A549 (cell line): ENCODE measurements at regions not wholly inside any gene's neighbourhood (a gene's known extent, or its start where the extent isn't known, plus 50 kb on each side); places are given as distances from the start of the nearest gene placed in this dataset.

Experiments used
- ATAC-seq, 2 experiments: fragments of 200-7000 bp in 1 of 2; fragments of >200 bp in 1 of 2; cut with Nextera tagmentation in 1 of 2; cut with Tn5 transposase in 1 of 2; 3 replicates each; pipeline versions ENCODE4 v1.8.0 to v1.9.1; 2018 to 2020; ENCODE audit warnings: mild to moderate bottlenecking in 1 of 2, moderate library complexity in 1 of 2
- CTCF ChIA-PET: fragments of 300-600 bp; sonication (Branson Sonifier 250); formaldehyde crosslinking; extraction: SDS; loops from one replicate; lab custom pipeline; 2021; ENCODE audit warnings: antibody characterized with exemption, inconsistent platforms; lab: Yijun Ruan, JAX
- POLR2A ChIA-PET: fragments of 350-600 bp; formaldehyde crosslinking; extraction: SDS; loops from one replicate; lab custom pipeline; 2021; ENCODE audit warnings: antibody characterized with exemption, inconsistent platforms; lab: Yijun Ruan, JAX
- DNase-seq, 2 experiments: peaks; one replicate each; pipeline versions ENCODE4 v3.0.0 to v3.0.0-alpha.2; 2011 to 2016; ENCODE audit warnings: low read depth in 1 of 2, low spot score in 1 of 2
- FAIRE-seq: peaks from 2 replicates; lab custom pipeline; 2011; peaks lifted over from hg19 to GRCh38; lab: Jason Lieb, UNC
- H3K27ac ChIP-seq, 2 experiments: fragments of >200 bp; sonication (Bioruptor Twin); formaldehyde crosslinking; 3 replicates each; pipeline ENCODE4 v1.5.1; 2016 to 2017
- H3K4me1 ChIP-seq: fragments of >200 bp; sonication (Bioruptor Twin); formaldehyde crosslinking; 3 replicates; pipeline ENCODE4 v1.6.1; 2016
- H3K4me2 ChIP-seq: fragments of >200 bp; sonication (Bioruptor Twin); formaldehyde crosslinking; 3 replicates; pipeline ENCODE4 v1.6.1; 2016
- H3K4me3 ChIP-seq: fragments of >200 bp; sonication (Bioruptor Twin); formaldehyde crosslinking; 3 replicates; pipeline ENCODE4 v1.5.1; 2016
- H3K9me3 ChIP-seq: fragments of >200 bp; sonication (Bioruptor Twin); formaldehyde crosslinking; 3 replicates; pipeline ENCODE4 v1.6.1; 2016
- ATOH8 ChIP-seq: fragments of 250-450 bp; sonication (Bioruptor Pico); IDR thresholded peaks from 2 replicates; pipeline ENCODE4 v1.5.0; 2020; ENCODE audit warnings: low read depth, mild to moderate bottlenecking, moderate library complexity
- CEBPB ChIP-seq, 2 experiments: fragments of >200 bp in 1 of 2; sonication (Bioruptor Twin) in 1 of 2; formaldehyde crosslinking in 1 of 2; IDR thresholded peaks; 2 replicates each; pipeline ENCODE4 v1.6.1; 2012 to 2016
- CHD2 ChIP-seq: fragments of 150-350 bp; IDR thresholded peaks from 2 replicates; pipeline ENCODE4 v1.6.1; 2014; ENCODE audit warnings: low read length; ENCODE audit not compliant: partially characterized antibody
- EHF ChIP-seq: fragments of 250-450 bp; sonication (Bioruptor Pico); IDR thresholded peaks from 2 replicates; pipeline ENCODE4 v1.5.0; 2020; ENCODE audit warnings: mild to moderate bottlenecking
- EHMT2 ChIP-seq: fragments of 200-600 bp; sonication (generic); IDR thresholded peaks from 2 replicates; pipeline ENCODE4 v1.6.1; 2016; ENCODE audit warnings: antibody characterized with exemption, low read depth, mild to moderate bottlenecking, moderate library complexity
- EP300 ChIP-seq, 2 experiments: fragments of >200 bp; sonication (Bioruptor Twin); formaldehyde crosslinking; IDR thresholded peaks; 2 replicates in 1 of 2; 3 replicates in 1 of 2; pipeline ENCODE4 v1.6.1; 2016 to 2017
- FOSL2 ChIP-seq, 2 experiments: fragments of 450-650 bp in 1 of 2; fragments of >200 bp in 1 of 2; sonication (Bioruptor Twin) in 1 of 2; formaldehyde crosslinking; IDR thresholded peaks; 2 replicates each; pipeline versions ENCODE4 v1.5.0 to v1.6.1; 2016 to 2020; ENCODE audit warnings: mild to moderate bottlenecking in 1 of 2, moderate library complexity in 1 of 2
- HDAC2 ChIP-seq: fragments of 200-600 bp; sonication (generic); IDR thresholded peaks from 2 replicates; pipeline ENCODE4 v1.6.1; 2016
- HEYL ChIP-seq: fragments of 250-450 bp; sonication (Bioruptor Pico); IDR thresholded peaks from 2 replicates; pipeline ENCODE4 v1.8.0; 2021; ENCODE audit warnings: mild to moderate bottlenecking, moderate library complexity
- JUNB ChIP-seq: fragments of >200 bp; sonication (Bioruptor Twin); formaldehyde crosslinking; IDR thresholded peaks from 2 replicates; pipeline ENCODE4 v1.6.1; 2016
- MAFK ChIP-seq: fragments of 450-650 bp; IDR thresholded peaks from 2 replicates; pipeline ENCODE4 v1.6.1; 2014; ENCODE audit not compliant: partially characterized antibody
- MAZ ChIP-seq: fragments of 150-350 bp; IDR thresholded peaks from 2 replicates; pipeline ENCODE4 v1.6.1; 2014; ENCODE audit warnings: antibody characterized with exemption, low read depth, low read length, borderline replicate concordance
- NFE2L2 ChIP-seq: fragments of 150-350 bp; conservative IDR thresholded peaks from 2 replicates; pipeline ENCODE4 v1.6.1; 2014; ENCODE audit warnings: low read length
- NR3C1 ChIP-seq: fragments of >200 bp; sonication (Bioruptor Twin); formaldehyde crosslinking; IDR thresholded peaks from 3 replicates; pipeline ENCODE4 v1.6.1; 2017
- POLR2A ChIP-seq: IDR thresholded peaks from 2 replicates; pipeline ENCODE4 v1.6.1; 2012; ENCODE audit warnings: mild to moderate bottlenecking, low read length
- RARB ChIP-seq: fragments of 250-450 bp; sonication (Bioruptor Pico); IDR thresholded peaks from 2 replicates; pipeline ENCODE4 v1.8.0; 2021; ENCODE audit warnings: mild to moderate bottlenecking, moderate library complexity
- RCOR1 ChIP-seq: fragments of 150-350 bp; IDR thresholded peaks from 2 replicates; pipeline ENCODE4 v1.6.1; 2014; ENCODE audit warnings: antibody characterized with exemption, low read length, low read depth
- RNF2 ChIP-seq: fragments of 200-600 bp; sonication (generic); IDR thresholded peaks from 2 replicates; pipeline ENCODE4 v1.6.1; 2016; ENCODE audit warnings: low read depth, mild to moderate bottlenecking, antibody characterized with exemption, moderate library complexity, borderline replicate concordance
- SMC3 ChIP-seq: fragments of >200 bp; sonication (Bioruptor Twin); formaldehyde crosslinking; IDR thresholded peaks from 3 replicates; pipeline ENCODE4 v1.6.1; 2018; ENCODE audit warnings: inconsistent platforms
- USF2 ChIP-seq: fragments of 450-650 bp; IDR thresholded peaks from 2 replicates; pipeline ENCODE4 v1.6.1; 2014; ENCODE audit warnings: antibody characterized with exemption
- ZC3H11A ChIP-seq: fragments of 450-650 bp; IDR thresholded peaks from 2 replicates; pipeline ENCODE4 v1.6.1; 2014; ENCODE audit warnings: antibody characterized with exemption, mild to moderate bottlenecking
- ZNF302 ChIP-seq: fragments of 250-450 bp; sonication (Bioruptor Pico); IDR thresholded peaks from 2 replicates; pipeline ENCODE4 v1.9.0; 2021; ENCODE audit warnings: inconsistent platforms, mild to moderate bottlenecking, moderate library complexity
- WGBS: methylation state at CpG from one replicate; pipeline ENCODE4 v1.1.6; 2017; ENCODE audit errors: missing lambda C conversion rate; 5-methylcytosine and 5-hydroxymethylcytosine counted together
- TF ChIP-seq, protein P1 (sequence below): fragments of >200 bp; sonication (Bioruptor Twin); formaldehyde crosslinking; IDR thresholded peaks from 3 replicates; pipeline ENCODE4 v1.6.1; 2016

- no peak for FAIRE-seq
- H3K4me1 ChIP-seq: no peaks in the 10 kb centered on the region
- ChIA-PET CTCF (interaction anchor here (1.0 kb wide), 1 partner anchor 42 kb away, joined by 3 read pairs; no protein-coding TSS in a partner anchor), POLR2A (no interaction called here)
- TF ChIP-seq ZC3H11A: no peak
- no peak for TF ChIP-seq USF2
- TF ChIP-seq CHD2: no peak
- TF ChIP-seq, protein P1, sequence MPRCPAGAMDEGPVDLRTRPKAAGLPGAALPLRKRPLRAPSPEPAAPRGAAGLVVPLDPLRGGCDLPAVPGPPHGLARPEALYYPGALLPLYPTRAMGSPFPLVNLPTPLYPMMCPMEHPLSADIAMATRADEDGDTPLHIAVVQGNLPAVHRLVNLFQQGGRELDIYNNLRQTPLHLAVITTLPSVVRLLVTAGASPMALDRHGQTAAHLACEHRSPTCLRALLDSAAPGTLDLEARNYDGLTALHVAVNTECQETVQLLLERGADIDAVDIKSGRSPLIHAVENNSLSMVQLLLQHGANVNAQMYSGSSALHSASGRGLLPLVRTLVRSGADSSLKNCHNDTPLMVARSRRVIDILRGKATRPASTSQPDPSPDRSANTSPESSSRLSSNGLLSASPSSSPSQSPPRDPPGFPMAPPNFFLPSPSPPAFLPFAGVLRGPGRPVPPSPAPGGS: no peak
- H3K4me2 ChIP-seq: no peak overlapping the region
- DNase-seq: no peak
- no peak overlapping the region for H3K4me3 ChIP-seq
- no peak overlapping the region for H3K27ac ChIP-seq
- H3K9me3 ChIP-seq: no peaks in the 10 kb centered on the region
- 48% methylated on average over 5 of the region's 5 CpGs for WGBS
- no peak for ATAC-seq
Measured at GRCh38 chr3:182007441-182007840, 295.7 kb downstream of the SOX2 start.

GRCh38 chr3:182018361-182018760 lies 306.6 kb downstream of the SOX2 start:
- no peak for DNase-seq
- ChIA-PET POLR2A (no interaction called here), CTCF (no interaction called here)
- TF ChIP-seq EP300 (IDR thresholded peaks at IDR 0.05) (no peak), SMC3 (no peak), RNF2 (no peak), EHMT2 (no peak), EHF (no peak), ZNF302 (no peak), NR3C1 (no peak)
- H3K27ac ChIP-seq: no peak overlapping the region
- no peaks in the 10 kb centered on the region for H3K4me1 ChIP-seq
- no peak for ATAC-seq
- H3K4me3 ChIP-seq: no peak overlapping the region
- no peak overlapping the region for H3K4me2 ChIP-seq
- 77% methylated on average over 2 of the region's 2 CpGs for WGBS
- no peaks in the 10 kb centered on the region for H3K9me3 ChIP-seq
- FAIRE-seq: no peak

DNA sequence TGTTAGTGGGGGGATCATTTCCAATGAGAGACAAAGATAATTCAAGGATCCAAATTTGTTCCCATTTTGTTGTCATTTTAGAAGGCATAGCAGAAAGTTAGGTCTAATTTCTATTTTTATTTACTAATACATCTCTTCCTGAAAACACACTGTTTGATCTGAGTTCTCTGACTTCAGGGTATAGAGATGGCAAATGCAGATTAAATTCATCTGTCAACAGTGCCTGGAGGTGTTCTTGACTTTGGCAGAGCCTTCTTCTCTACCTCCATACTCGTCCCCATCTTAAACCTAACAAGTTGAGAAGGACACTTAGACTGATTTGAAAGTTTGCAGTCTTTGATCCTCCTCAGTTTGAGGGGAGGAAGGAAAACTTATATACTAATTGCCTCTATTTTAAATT lies 308.2 kb downstream of the SOX2 start:
- DNase-seq (no peak), ATAC-seq (no peak), FAIRE-seq (no peak)
- ChIA-PET POLR2A (no interaction called here), CTCF (no interaction called here)
- Histone ChIP-seq H3K27ac (no peak overlapping the region), H3K4me2 (no peak overlapping the region), H3K4me3 (no peak overlapping the region), H3K4me1 (no peaks in the 10 kb centered on the region), H3K9me3 (no peaks in the 10 kb centered on the region)
- WGBS: 27% methylated on average over 1 of the region's 1 CpG
- TF ChIP-seq FOSL2 (IDR thresholded peaks at IDR 0.05) (no peak), FOSL2 (CRISPR knock-in tag; IDR thresholded peaks at IDR 0.05) (no peak), RCOR1 (no peak), ZNF302 (no peak), RNF2 (no peak), JUNB (no peak), NFE2L2 (no peak)

DNA sequence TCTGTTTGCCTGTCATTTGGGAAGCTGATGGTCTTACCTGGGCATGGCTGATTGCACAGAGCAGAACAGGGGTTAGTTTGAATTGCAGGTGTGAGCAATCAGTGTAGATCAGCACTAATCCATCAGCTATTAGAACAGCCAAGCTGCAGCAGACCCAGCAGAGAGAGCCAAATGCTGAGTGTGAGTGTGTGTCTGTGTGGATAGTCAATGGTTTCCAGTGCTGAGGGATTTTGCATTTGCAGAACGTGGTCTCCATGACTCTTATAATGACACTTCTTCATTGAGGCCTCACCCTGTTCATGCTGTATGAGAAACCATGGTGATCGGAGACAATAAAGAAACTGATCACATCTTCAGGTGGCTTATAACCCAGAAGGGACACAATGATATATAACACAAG lies 312.1 kb downstream of the SOX2 start:
- ChIA-PET POLR2A (no interaction called here), CTCF (no interaction called here)
- no peak for DNase-seq
- H3K9me3 ChIP-seq: no peaks in the 10 kb centered on the region
- no peak overlapping the region for H3K4me3 ChIP-seq
- no peak overlapping the region for H3K4me2 ChIP-seq
- H3K27ac ChIP-seq: no peak overlapping the region
- TF ChIP-seq HEYL (CRISPR knock-in tag): no peak
- no peak for TF ChIP-seq HDAC2
- no peak for TF ChIP-seq MAZ
- TF ChIP-seq MAFK: no peak
- no peak for TF ChIP-seq RARB (CRISPR knock-in tag)
- no peak for TF ChIP-seq JUNB
- TF ChIP-seq CEBPB (IDR thresholded peaks at IDR 0.05): no peak
- TF ChIP-seq POLR2A: no peak
- TF ChIP-seq EHMT2: no peak
- TF ChIP-seq ATOH8 (CRISPR knock-in tag): no peak
- no peak for ATAC-seq
- no peak for FAIRE-seq
- H3K4me1 ChIP-seq: no peaks in the 10 kb centered on the region
- WGBS: 47% methylated on average over 2 of the region's 2 CpGs
